Bronchial epithelial cell (primary cell): ENCODE measurements at regions not wholly inside any gene's neighbourhood (a gene's known extent, or its start where the extent isn't known, plus 50 kb on each side); places are given as distances from the start of the nearest gene placed in this dataset.
A peak's percentile ranks its signal among the peaks of the same experiment; 100 is the strongest.

Source experiments
- DNase-seq: peaks from one replicate; pipeline ENCODE4 v3.0.0-alpha.2; 2010; ENCODE audit warnings: low read depth
- FAIRE-seq: peaks from 2 replicates; lab custom pipeline; 2011; peaks lifted over from hg19 to GRCh38; lab: Jason Lieb, UNC
- H3K27me3 ChIP-seq: 2 replicates; pipeline ENCODE4 v1.5.1; 2011; ENCODE audit warnings: low read length; ENCODE audit not compliant: control insufficient read depth, insufficient read depth
- H3K36me3 ChIP-seq: 2 replicates; pipeline ENCODE4 v1.5.1; 2011; ENCODE audit warnings: low read length; ENCODE audit not compliant: control insufficient read depth, insufficient read depth
- H3K4me3 ChIP-seq: 2 replicates; pipeline ENCODE4 v1.5.1; 2011; ENCODE audit warnings: mild to moderate bottlenecking, low read depth, low read length, control low read depth
- TF ChIP-seq, protein P1 (sequence below): IDR thresholded peaks from 2 replicates; pipeline ENCODE4 v1.5.1; 2011; ENCODE audit warnings: mild to moderate bottlenecking, moderate library complexity, low read length, control low read depth, inconsistent platforms; ENCODE audit not compliant: insufficient read depth, severe bottlenecking

DNA sequence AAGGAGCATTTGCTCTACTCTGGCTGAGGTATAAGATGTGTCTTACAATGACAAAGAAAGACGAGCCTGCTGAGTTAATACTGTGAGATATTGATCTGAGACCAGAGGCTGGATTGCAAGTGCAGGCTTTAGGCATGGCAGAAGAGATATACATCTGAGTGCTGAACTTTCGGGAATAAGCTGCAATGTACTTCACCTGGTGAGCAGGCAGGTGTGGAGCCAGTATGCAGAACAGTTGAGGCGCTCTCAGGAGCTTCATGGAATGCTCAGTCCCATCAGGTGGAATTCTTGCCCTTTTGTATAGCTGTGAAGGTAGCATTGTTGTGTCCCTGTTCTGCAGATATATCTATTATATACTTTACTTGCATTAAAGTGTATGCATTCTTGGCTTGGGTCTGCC is 179.3 kb upstream of the RIMS1 start:
- no peak for FAIRE-seq
- H3K4me3 ChIP-seq = no peak overlapping the region
- no peak for DNase-seq
- H3K36me3 ChIP-seq = no peaks in the 10 kb centered on the region
- H3K27me3 ChIP-seq = no peaks in the 10 kb centered on the region
- TF ChIP-seq, protein P1, sequence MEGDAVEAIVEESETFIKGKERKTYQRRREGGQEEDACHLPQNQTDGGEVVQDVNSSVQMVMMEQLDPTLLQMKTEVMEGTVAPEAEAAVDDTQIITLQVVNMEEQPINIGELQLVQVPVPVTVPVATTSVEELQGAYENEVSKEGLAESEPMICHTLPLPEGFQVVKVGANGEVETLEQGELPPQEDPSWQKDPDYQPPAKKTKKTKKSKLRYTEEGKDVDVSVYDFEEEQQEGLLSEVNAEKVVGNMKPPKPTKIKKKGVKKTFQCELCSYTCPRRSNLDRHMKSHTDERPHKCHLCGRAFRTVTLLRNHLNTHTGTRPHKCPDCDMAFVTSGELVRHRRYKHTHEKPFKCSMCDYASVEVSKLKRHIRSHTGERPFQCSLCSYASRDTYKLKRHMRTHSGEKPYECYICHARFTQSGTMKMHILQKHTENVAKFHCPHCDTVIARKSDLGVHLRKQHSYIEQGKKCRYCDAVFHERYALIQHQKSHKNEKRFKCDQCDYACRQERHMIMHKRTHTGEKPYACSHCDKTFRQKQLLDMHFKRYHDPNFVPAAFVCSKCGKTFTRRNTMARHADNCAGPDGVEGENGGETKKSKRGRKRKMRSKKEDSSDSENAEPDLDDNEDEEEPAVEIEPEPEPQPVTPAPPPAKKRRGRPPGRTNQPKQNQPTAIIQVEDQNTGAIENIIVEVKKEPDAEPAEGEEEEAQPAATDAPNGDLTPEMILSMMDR = no peak

DNA sequence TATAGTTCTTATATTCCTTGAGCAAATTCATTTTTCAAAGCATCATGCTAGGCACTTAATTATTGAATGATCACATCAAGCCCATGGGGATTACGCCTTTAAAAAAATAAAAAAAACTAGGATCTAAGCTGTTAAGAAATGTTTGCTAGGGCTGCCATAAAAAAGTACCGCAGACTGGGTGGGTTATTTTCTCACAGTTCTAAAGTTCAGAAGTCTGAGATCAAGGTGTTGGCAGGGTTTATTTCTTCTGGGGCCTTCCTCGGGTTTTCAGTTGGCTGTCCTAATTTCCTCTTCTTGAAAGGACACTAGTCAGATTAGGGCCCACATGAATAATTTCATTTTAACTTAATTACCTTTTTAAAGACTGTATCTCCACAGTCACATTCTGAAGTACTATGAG is 165.6 kb upstream of the RIMS1 start:
- FAIRE-seq = no peak
- no peaks in the 10 kb centered on the region for H3K36me3 ChIP-seq

DNA sequence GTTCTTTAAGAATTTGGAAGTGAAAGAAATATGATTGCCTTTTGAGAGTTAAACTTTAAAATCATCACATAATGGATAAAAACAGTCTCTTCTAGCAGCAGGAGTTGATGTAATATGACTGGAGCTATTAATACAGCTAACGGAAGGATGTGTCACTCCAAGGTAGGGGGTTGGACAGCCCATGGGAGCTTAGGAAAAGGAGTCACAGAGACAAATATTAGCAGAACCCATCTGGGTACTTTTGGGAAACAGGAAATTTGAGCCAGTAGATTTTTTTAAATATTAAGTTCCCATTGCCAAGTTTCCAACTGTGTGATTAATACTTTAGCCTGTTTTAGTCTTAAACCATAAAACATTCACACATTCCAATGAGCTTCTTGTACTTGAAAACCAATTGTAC is 164.7 kb upstream of the RIMS1 start:
- no peak for FAIRE-seq

More for the DNA sequence above, 165.6 kb upstream of the RIMS1 start:
- no peak overlapping the region for H3K4me3 ChIP-seq
- DNase-seq = no peak
- TF ChIP-seq, protein P1 = no peak
- no peaks in the 10 kb centered on the region for H3K27me3 ChIP-seq

DNA sequence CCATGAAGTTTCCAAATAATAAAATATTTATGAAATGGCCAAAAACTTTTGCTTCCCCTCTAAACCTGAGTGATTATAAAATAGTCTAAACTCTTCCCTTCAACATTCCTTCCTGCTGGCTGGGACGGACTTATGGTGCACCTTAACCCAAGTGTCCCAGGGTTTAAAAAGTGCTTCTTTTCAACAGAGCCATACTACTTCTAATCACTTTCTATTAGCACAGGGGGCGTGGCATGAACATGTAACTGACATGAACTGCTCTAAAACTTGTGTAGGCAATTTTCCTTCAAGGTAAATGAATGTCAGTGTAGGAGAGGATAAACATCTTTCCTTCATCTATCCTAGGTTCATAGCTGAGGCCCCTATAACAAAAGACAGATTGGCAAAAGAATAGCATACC is 163.6 kb upstream of the RIMS1 start:
- FAIRE-seq (no peak), DNase-seq (no peak)
- Histone ChIP-seq H3K36me3 (no peaks in the 10 kb centered on the region), H3K27me3 (no peaks in the 10 kb centered on the region), H3K4me3 (no peak overlapping the region)
- TF ChIP-seq, protein P1 = no peak

More for the DNA sequence above, 164.7 kb upstream of the RIMS1 start:
- TF ChIP-seq, protein P1 = no peak
- Histone ChIP-seq H3K36me3 (no peaks in the 10 kb centered on the region), H3K27me3 (no peaks in the 10 kb centered on the region), H3K4me3 (no peak overlapping the region)
- DNase-seq = peak; percentile 8

DNA sequence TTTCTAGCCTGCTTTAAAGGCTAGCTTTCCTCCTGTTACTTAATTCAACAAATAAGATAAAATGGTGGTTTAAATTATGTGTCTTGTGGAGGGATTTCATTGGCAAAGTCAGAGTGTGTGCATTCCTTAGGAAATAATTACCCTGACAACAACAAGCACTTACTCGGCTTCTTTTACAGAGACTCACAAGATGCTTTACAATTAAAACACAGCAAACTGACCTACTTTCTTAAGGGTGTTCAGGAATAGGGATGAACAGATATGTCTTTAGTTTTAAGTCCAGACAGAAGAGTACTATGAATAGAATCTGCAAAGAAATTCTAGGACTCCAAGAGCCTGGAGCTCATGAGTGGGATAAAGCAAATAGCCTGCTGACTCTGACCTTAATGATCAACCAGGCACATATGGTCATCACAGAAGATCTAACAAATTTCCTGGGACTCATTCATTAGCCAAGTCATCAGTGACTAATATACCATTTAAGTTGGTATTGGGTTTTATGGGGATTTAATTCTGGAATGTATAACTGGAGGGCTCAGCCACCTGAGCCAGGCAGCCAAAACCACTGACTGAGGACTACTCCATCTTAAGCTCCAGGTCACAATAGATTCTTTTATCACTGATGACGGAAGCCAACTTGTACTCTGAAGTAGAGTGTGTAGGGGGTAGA is 161.8 kb upstream of the RIMS1 start:
- Histone ChIP-seq H3K36me3 (no peaks in the 10 kb centered on the region), H3K27me3 (no peaks in the 10 kb centered on the region), H3K4me3 (no peak overlapping the region)
- FAIRE-seq = no peak
- no peak for DNase-seq
- TF ChIP-seq, protein P1 = no peak

DNA sequence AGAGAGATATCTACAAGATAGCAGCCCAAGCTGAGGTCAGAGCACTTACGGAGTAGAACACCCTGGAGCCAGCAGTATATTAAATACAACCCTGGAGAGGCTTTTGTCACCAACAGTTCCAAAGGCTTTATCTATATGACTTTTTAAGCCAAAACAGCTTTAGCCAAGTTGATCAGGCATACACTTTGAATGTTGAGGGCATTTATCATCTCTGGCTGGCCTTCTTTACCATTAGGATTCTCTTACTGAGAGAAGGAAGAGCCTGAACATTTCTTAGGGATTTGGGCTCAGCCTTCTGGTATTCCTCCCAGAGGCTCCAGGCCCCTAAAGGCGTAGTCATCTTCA is 161.3 kb upstream of the RIMS1 start:
- no peaks in the 10 kb centered on the region for H3K27me3 ChIP-seq
- DNase-seq (no peak), FAIRE-seq (no peak)
- H3K36me3 ChIP-seq = no peaks in the 10 kb centered on the region
- TF ChIP-seq, protein P1 = no peak
- H3K4me3 ChIP-seq = no peak overlapping the region
